ENCODE measurements at regions not wholly inside any gene's neighbourhood (a gene's known extent, or its start where the extent isn't known, plus 50 kb on each side); places are given as distances from the start of the nearest gene placed in this dataset.
A peak's percentile ranks its signal among the peaks of the same experiment; 100 is the strongest.
"Not testable (repeated sequence)": the region's sequence is repeated elsewhere in the genome, so short reads cannot be mapped to it uniquely, and the experiment has no call there.

DNA sequence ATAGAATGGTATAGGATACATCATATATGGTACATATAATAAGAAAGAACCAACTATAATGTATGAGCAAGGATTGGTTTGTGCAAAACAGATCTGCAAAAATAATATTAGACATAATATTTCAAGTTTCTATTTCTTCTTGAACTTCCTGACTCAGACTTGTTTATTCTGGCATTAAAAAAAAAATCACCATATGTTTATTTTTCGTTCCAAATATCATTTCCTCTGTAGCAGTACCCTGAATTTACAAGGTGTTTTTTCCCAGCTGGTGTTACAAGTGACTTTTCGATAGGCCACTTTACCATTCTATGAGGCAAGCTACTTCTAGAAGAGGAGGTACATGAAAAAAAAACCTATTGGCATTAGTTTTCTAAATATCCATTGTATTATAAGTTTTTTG is 785.0 kb downstream of the PDCD6IP start:
- no peak for DNase-seq (ENCODE audit: low spot score)
- no peak for FAIRE-seq

GRCh38 chr3:34584971-34585370 is 786.5 kb downstream of the PDCD6IP start:
- DNase-seq (ENCODE audit: low spot score) (no peak), FAIRE-seq (no peak)

DNA sequence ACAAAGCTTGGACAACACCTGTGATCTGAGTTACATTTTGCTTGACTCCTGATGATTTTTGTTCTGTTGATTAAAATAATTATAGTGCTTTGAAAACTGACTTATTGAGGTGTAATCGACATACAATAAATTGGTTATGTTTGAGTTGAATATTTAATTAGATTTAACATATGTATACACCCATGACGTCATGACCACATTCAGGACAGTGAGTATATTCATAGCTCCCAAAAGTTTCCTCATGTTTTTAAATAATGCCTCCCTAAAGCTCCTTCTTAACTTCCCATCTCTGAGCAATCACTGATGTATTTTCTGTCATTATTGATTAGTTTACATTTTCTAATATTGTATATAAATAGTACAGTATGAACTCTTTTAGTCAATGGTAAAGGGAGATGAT is 801.2 kb downstream of the PDCD6IP start:
- no peak for DNase-seq (ENCODE audit: low spot score)
- FAIRE-seq: no peak

DNA sequence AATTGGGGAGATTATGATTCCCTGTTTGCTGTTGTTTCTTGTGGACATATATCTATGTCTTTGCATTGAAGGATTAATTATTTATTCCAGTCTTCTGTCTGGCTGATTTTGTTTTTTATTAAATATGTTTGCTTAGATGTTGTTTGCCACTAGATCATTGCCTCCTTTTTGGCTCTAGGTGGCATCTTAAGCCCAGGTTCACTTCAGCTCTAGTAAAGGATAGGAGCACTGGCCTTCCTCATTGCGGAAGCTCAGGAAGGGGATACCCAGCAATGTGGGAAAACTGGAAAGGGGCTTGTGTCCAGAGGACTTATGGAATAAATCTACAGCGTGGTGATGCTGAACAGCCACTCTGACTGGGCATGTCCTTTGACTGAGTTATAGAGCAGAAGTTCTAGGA is 821.6 kb downstream of the PDCD6IP start:
- no peak for FAIRE-seq
- DNase-seq (ENCODE audit: low spot score): no peak

DNA sequence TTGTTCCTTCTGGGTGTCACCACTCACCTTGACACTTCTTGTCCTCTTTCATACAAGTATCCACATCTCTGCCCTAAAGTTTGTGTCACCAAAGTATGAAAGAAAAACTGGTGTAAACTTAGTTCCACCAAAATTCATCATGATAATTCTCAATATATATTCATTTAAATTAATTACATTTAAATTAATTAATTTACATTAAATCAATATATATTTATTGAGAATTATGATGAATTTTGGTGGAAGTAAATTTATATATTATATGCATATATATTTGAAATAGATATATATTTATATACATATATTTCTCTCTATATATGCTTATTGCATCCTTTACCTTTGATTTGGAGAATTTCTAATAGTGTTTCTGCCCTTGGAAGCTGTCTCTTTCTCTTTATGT is 828.3 kb downstream of the PDCD6IP start:
- FAIRE-seq (no peak), DNase-seq (ENCODE audit: low spot score) (no peak)

DNA sequence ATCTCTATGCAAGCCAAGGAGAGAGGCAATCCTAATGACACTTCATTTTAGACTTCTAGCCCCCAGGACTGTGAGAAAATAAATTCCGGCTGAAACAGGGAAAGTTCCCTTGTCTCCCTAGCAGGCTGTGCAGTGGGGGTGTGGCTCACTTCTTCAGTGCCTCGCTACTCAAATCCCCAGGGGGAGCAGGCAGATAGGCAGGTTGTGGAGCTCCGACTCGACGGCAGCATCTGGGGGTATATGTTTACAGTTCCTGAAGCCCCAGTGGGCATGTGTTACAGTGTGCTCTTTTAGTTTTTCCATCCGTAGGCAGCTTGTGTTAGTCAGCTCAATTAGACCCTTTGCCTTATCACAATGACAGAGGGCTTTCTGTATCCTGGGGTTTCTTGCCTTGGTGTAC is 836.5 kb downstream of the PDCD6IP start:
- FAIRE-seq: no peak
- no peak for DNase-seq (ENCODE audit: low spot score)

DNA sequence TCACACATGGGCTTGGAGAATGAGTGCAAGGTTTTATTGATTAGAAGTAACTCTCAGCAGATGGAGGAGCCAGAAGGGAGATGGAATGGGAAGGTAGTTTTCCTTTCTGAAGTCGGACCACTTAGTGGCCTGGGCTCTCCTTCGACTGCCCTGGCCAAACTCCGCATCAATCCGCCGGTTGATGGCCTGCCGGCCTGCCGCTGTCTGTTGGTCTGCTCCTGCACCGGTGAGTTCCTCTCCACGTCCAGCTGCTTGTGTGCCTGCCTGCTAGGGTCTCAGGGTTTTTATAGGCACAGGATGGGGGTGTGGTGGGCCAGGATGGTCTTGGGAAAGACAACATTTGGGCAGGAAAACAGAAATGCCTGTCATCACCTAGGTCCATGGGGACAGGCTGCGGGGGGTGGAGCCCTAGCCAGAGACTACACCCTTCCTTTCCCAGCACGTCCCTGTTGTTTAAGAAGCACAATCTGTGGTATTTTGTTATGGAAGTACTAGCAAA is 837.0 kb downstream of the PDCD6IP start:
- no peak for FAIRE-seq
- no peak for DNase-seq (ENCODE audit: low spot score)

GRCh38 chr3:34646911-34647460 is 848.6 kb downstream of the PDCD6IP start:
- FAIRE-seq (no peak), DNase-seq (ENCODE audit: low spot score) (no peak)

DNA sequence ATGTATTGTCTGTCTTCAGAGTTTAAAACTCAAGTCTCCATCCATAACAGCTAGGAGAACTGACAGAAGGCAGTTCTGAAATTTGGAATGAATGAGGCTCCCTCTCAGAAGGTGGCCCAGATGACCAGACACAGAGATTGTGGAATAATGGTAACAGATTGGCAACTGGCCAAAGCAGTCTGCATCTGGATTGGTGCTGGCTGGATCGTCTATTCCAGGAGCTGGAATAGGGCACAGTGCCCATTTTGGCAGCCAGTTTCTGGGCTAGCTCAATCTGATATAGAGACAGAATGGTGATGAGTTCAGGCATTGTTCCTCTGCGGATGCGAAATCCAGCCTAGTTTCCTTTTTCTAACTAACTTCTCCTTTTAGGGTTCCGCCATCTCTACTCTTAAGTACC is 851.7 kb downstream of the PDCD6IP start:
- no peak for FAIRE-seq
- no peak for DNase-seq (ENCODE audit: low spot score)

GRCh38 chr3:34668915-34669314 is 870.5 kb downstream of the PDCD6IP start:
- FAIRE-seq (no peak), DNase-seq (ENCODE audit: low spot score) (no peak)

- no peak for FAIRE-seq
- DNase-seq (ENCODE audit: low spot score): no peak
These were observed 871.1 kb downstream of the PDCD6IP start for GRCh38 chr3:34669490-34669889.

- no peak for FAIRE-seq
- DNase-seq (ENCODE audit: low spot score): peak; percentile 9
These were observed 877.1 kb downstream of the PDCD6IP start for GRCh38 chr3:34675383-34676120.

DNA sequence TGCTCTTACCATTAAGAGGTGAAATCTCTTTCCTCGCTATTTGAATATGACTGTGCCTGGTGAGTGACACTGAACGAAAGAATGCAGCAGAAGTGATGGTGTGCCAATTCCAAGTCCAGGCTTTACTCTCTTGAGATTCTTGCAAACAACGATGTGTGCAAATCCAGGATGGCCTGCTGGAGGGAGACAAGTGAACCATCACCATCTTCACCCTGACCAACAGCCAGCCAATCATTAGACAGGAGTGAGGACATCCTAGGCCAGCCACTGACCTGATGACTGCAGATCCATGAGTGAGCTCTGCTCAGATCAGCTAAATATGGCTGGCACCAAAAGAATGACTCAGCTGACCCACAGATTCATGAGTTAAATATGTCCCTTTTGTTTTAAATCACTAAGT is 878.0 kb downstream of the PDCD6IP start:
- DNase-seq (ENCODE audit: low spot score) (peak; percentile 75), FAIRE-seq (peak; percentile 71)

DNA sequence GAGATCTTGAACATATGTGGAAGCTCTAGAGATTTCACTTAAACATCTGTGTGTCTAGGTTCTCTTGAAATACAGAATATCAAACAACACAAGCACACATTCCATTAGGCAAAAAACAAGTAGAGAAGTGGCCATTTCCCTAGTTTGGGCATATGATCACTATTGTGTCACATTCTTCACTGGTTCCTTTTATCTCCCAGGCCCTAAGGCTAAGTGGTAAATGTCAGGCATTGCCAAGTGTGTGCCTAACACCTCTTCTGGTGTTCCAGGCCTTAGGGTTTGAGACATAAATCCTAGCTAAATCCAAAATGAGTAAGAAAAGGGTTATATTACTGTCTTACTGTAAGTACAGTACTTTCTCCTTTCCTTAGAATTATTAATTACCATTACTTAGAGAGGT is 880.1 kb downstream of the PDCD6IP start:
- FAIRE-seq (no peak), DNase-seq (ENCODE audit: low spot score) (no peak)

- not testable (repeated sequence) for DNase-seq (ENCODE audit: low spot score); FAIRE-seq
These were observed 880.6 kb downstream of the PDCD6IP start for GRCh38 chr3:34679055-34679454.

DNA sequence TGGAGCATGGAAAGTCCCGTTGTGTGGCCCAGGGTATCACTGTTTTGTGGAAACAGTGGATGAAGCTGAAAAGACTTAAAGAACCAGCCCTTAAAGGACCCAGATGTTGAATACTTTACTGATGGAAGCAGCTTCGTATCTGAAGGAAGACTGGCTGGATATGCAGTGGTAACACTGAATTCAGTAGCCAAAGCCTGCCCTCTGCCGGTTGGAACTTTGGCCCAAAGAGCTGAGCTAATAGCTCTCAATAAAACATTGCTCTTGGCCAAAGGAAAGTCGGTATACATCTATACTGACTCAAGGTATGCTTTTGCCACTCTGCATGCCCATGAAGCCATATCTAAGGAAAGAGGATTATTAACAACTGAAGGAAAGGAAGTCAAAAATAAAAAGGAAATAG is 885.4 kb downstream of the PDCD6IP start:
- no peak for FAIRE-seq
- DNase-seq (ENCODE audit: low spot score): peak; percentile 13

- FAIRE-seq (no peak), DNase-seq (ENCODE audit: low spot score) (no peak)
These were observed 888.1 kb downstream of the PDCD6IP start for GRCh38 chr3:34686541-34686940.

DNA sequence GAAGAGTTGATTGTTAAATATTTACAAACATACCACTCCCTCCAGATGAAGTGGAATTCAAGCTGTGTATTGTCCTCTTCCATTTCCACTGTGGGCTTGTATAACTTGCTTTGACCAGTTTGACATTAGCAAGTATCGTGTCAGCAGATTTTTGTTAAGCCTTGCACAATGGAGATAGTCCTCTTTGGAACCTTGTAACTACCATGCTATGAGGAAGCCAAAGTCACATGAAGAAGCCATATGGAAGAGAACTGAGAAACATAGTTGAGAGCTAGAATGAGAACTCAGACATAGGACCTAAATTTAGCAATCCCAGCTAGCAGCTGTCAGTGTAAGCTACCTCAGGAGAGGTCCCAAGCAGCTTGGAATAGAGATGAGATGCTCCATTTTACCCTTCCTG is 889.2 kb downstream of the PDCD6IP start:
- no peak for FAIRE-seq
- no peak for DNase-seq (ENCODE audit: low spot score)

GRCh38 chr3:34696831-34697230 is 898.4 kb downstream of the PDCD6IP start:
- no peak for FAIRE-seq

DNA sequence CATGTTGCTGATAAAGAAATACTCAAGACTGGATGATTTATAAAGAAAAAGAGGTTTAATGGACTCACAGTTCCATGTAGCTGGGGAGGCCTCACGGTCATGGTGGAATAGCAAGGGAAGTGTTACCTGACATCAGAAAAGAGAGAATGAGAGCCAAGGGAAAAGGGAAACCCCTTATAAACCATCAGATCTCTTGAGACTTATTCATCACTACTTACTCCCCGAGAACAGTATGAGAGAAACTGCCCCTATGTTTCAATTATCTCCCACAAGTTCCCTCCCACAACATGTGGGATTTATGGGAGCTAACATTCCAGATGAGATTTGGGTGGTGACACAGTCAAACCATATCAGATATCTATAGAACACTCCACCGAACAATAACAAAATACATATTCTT is 904.6 kb downstream of the PDCD6IP start:
- FAIRE-seq (no peak), DNase-seq (ENCODE audit: low spot score) (no peak)

More at GRCh38 chr3:34696831-34697230, 898.4 kb downstream of the PDCD6IP start:
- no peak for DNase-seq (ENCODE audit: low spot score)

GRCh38 chr3:34724916-34725499 is 914.3 kb upstream of the ARPP21 start:
- no peak for FAIRE-seq

GRCh38 chr3:34725774-34726173 is 913.6 kb upstream of the ARPP21 start:
- FAIRE-seq (no peak), DNase-seq (ENCODE audit: low spot score) (no peak)

More at GRCh38 chr3:34724916-34725499, 914.3 kb upstream of the ARPP21 start:
- DNase-seq (ENCODE audit: low spot score): no peak

GRCh38 chr3:34727700-34728099 is 911.6 kb upstream of the ARPP21 start:
- FAIRE-seq (peak; percentile 56), DNase-seq (ENCODE audit: low spot score) (peak; percentile 6)

All from RCC 7860 (cell line).